ENCODE measurements at regions not wholly inside any gene's neighbourhood (a gene's known extent, or its start where the extent isn't known, plus 50 kb on each side); places are given as distances from the start of the nearest gene placed in this dataset.
"Not testable (repeated sequence)": the region's sequence is repeated elsewhere in the genome, so short reads cannot be mapped to it uniquely, and the experiment has no call there.

DNA sequence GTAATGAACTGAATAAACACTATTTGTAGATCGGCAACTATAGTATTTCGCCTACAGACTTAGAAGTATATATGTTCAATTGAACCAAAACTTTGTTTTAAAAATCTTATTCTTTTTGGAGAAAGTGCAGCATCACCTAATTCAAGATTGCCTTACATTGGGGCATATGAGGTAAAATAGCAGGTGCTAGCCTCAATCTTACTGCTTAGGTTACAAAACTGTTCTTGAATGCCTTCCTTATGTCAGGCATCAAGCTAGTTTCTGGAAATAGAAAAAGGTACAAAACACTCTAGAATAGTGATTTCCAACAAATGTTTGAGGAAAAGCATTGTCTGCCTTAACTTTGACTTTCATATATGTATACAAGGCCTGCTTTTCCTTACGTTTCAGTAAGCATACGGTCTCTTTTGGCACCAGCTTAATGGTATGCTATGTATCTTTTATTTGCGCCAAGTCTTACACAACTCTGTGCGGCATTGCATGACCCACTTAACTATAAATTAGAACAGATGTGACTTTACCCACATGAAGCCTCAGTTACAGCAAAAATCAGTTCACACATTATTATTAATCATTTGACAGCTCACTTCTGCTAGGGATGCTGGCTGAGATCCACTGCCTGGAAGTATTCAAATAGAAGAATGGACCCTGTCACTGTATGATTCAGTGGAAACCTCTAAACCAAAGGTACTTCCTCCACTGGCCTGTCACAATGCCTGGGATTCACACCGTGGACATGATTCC is 174.1 kb downstream of the PRELID2 start:
- DNase-seq (peak in 1 of 3 donors; percentile 12), ATAC-seq (peak; percentile 88)
- no peak for TF ChIP-seq CTCF (IDR thresholded peaks at IDR 0.05)
- Histone ChIP-seq H3K4me1 (ENCODE audit: low read depth) (no peaks in the 10 kb centered on the region), H3K36me3 (ENCODE audit: low read depth) (no peaks in the 10 kb centered on the region), H3K4me3 (no peak overlapping the region), H3K9me3 (no peaks in the 10 kb centered on the region)
- intact Hi-C loops (cut with DNase I, micrococcal nuclease), result no loop called here

GRCh38 chr5:145658435-145658834 is 176.7 kb downstream of the PRELID2 start:
- intact Hi-C loops (cut with DNase I, micrococcal nuclease), result no loop called here
- Histone ChIP-seq H3K9me3 (no peaks in the 10 kb centered on the region), H3K36me3 (ENCODE audit: low read depth) (no peaks in the 10 kb centered on the region), H3K4me1 (ENCODE audit: low read depth) (no peaks in the 10 kb centered on the region), H3K4me3 (no peak overlapping the region)
- no peak for TF ChIP-seq CTCF (IDR thresholded peaks at IDR 0.05)
- no peak for ATAC-seq
- DNase-seq, result no peak

GRCh38 chr5:145652700-145653099 is 182.4 kb downstream of the PRELID2 start:
- H3K9me3 ChIP-seq; H3K4me1 ChIP-seq (ENCODE audit: low read depth); DNase-seq; H3K36me3 ChIP-seq (ENCODE audit: low read depth); ATAC-seq; H3K4me3 ChIP-seq; intact Hi-C loops (cut with DNase I, micrococcal nuclease): not testable (repeated sequence)

DNA sequence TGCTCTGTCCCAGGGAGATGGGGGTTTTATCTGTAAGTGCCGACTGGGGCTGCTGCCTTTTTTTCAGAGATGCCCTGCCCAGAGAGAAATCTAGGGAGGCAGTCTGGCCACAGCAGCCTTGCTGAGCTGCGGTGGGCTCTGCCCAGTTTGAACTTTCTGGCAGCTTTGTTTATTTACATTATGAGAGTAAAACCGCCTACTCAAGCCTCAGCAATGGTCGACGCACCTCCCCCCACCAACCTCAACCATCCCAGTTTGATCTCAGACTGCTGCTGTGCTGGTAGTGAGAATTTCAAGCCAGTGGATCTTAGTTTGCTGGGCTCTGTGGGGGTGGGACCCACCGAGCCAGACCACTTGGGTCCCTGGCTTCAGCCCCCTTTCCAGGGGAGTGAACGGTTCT is 188.0 kb downstream of the PRELID2 start:
- intact Hi-C loops (cut with DNase I, micrococcal nuclease), result not testable (repeated sequence)

DNA sequence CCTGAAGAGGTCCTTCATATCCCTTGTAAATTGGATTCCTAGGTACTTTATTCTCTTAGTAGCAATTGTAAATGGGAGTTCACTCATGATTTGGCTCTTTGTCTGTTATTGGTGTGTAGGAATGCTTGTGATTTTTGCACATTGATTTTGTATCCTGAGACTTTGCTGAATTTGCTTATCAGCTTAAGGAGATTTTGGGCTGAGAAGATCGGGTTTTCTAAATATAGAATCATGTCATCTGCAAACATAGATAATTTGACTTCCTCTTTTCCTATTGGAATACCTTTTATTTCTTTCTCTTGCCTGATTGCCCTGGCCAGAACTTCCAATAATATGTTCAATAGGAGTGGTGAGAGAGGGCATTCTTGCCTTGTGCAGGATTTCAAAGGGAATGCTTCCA is 191.9 kb downstream of the PRELID2 start:
- ATAC-seq; H3K4me1 ChIP-seq (ENCODE audit: low read depth); H3K9me3 ChIP-seq; H3K4me3 ChIP-seq; intact Hi-C loops (cut with DNase I, micrococcal nuclease); DNase-seq; H3K36me3 ChIP-seq (ENCODE audit: low read depth): not testable (repeated sequence)

More for the DNA sequence above, 188.0 kb downstream of the PRELID2 start:
- H3K4me1 ChIP-seq (ENCODE audit: low read depth); H3K36me3 ChIP-seq (ENCODE audit: low read depth); DNase-seq; ATAC-seq; H3K9me3 ChIP-seq; H3K4me3 ChIP-seq: not testable (repeated sequence)

GRCh38 chr5:145637396-145637795 is 197.7 kb downstream of the PRELID2 start:
- H3K4me3 ChIP-seq, result no peak overlapping the region
- H3K4me1 ChIP-seq (ENCODE audit: low read depth), result no peaks in the 10 kb centered on the region
- no peak for ATAC-seq
- intact Hi-C loops (cut with DNase I, micrococcal nuclease), result no loop called here
- H3K9me3 ChIP-seq, result no peaks in the 10 kb centered on the region
- no peak for DNase-seq
- no peaks in the 10 kb centered on the region for H3K36me3 ChIP-seq (ENCODE audit: low read depth)
- no peak for TF ChIP-seq CTCF (IDR thresholded peaks at IDR 0.05)

DNA sequence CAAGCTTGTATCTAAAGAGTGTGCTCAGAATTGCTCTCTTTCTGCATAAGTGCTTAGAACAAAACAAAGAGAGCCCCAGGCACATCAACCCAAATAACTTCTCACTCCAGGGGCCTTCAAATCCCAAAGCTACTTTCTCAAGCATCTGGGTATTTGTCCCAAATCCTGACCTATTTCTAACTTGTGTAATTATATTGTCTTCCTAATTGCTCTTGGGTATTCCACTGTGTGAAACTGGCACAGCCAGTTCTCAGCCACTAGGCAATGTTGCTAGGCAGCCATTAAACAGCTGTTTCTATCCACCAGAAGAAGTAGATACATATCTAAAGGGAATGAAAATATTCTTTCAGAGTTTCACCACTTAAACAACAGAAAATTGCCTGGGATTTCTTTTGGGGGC is 198.8 kb downstream of the PRELID2 start:
- H3K36me3 ChIP-seq (ENCODE audit: low read depth), result no peaks in the 10 kb centered on the region
- H3K9me3 ChIP-seq, result no peaks in the 10 kb centered on the region
- no peaks in the 10 kb centered on the region for H3K4me1 ChIP-seq (ENCODE audit: low read depth)
- TF ChIP-seq CTCF (IDR thresholded peaks at IDR 0.05), result no peak
- ATAC-seq (no peak), DNase-seq (no peak)
- no peak overlapping the region for H3K4me3 ChIP-seq
- intact Hi-C loops (cut with DNase I, micrococcal nuclease), result no loop called here
